Hematopoietic multipotent progenitor cell treated with erythropoietin and hydrocortisone succinate and interleukin-3 and kit ligand, for 15 days (in vitro differentiated cells): ENCODE measurements at regions not wholly inside any gene's neighbourhood (a gene's known extent, or its start where the extent isn't known, plus 50 kb on each side); places are given as distances from the start of the nearest gene placed in this dataset.

Experiments used
- DNase-seq: peaks from one replicate; pipeline ENCODE4 v3.0.0-alpha.2; 2015; ENCODE audit warnings: low spot score

GRCh38 chr4:101593666-101594065 lies 196.9 kb upstream of the BANK1 start:
- no peak for DNase-seq

- DNase-seq = no peak
These were observed 206.2 kb upstream of the BANK1 start for GRCh38 chr4:101584306-101584705.

- no peak for DNase-seq
These were observed 215.8 kb upstream of the PPP3CA start for GRCh38 chr4:101563126-101563525.

- DNase-seq = no peak
These were observed 209.5 kb upstream of the PPP3CA start for GRCh38 chr4:101556842-101557241.

- DNase-seq = no peak
These were observed 208.1 kb upstream of the PPP3CA start for GRCh38 chr4:101555341-101555880.

DNA sequence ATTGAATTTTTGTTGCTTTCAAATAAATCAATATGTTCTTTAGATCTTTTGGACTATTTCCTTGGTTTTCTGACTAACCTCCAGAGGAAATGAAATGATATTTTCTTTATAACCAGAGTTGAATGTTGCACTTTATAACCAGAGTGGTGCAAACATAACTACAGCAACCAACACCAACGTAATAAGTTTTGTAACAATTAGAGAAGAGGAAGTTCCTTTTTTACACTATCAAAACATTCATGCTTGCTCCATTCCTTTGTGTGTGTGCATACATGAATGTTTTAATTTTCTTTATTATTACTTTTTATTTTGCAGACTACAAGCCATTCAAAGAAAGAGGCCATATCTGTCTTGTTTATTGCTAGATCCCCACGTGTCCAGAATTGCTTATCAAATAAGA lies 193.0 kb upstream of the PPP3CA start:
- DNase-seq = no peak

DNA sequence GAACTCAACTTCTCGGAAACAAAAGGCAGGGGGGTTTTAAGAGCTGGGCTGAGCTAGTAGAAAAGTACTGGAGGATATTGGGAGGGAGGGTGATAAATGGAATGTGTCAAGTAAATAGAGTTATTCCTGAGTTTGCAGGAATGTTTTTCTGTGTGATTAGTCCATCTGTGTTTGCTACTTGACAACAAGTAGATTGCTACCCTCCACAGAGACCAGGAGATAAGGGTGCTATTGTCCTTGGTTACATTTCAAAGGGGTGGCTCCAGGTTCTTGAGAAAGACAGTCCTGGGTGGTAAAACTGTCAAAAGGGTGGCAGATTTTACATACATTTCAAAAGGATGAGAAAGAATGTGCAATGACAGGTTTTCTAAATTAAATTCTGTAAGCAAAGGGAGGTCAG lies 181.2 kb upstream of the PPP3CA start:
- no peak for DNase-seq

DNA sequence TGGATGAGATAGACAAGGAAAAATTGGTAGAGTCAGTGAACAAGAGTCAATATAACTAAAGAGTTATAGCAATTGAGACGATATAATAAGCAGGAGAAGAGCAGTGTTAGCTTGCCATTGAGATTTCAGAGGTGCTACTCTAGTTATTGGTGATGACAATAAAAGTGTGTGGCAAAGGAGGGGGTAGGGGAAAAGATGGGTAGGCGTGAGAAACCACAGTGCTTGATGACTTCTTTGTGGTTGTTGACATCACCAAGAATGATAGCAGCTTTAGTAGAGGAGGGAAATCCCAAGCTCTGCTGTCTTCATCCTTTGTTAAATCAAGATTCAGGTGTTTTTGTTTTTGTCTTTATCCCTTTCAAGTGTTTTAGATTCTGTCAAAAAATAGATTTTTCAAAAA lies 179.9 kb upstream of the PPP3CA start:
- no peak for DNase-seq

DNA sequence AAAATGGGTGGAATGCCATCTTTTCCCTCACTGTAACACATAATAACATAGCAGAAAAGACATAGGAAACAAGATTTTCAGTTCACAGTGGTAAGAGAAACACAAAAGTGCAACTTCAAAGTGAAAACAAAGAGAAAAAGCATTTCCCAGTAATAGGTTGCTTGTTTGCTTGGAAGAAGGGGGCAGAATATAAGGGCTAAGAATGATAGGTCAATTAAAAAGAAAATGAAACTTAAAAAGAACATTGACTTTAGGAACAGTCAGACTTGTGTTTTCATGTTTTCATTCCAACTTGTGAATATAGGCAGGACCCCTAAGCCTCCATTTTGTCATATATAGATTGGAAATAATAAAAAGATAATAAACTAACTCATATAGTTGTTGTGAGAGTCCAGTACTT lies 168.2 kb upstream of the PPP3CA start:
- DNase-seq = no peak

- no peak for DNase-seq
These were observed 167.8 kb upstream of the PPP3CA start for GRCh38 chr4:101515099-101515498.

GRCh38 chr4:101512416-101512815 lies 165.1 kb upstream of the PPP3CA start:
- DNase-seq = no peak

- no peak for DNase-seq
These were observed 154.1 kb upstream of the PPP3CA start for GRCh38 chr4:101501421-101501820.

DNA sequence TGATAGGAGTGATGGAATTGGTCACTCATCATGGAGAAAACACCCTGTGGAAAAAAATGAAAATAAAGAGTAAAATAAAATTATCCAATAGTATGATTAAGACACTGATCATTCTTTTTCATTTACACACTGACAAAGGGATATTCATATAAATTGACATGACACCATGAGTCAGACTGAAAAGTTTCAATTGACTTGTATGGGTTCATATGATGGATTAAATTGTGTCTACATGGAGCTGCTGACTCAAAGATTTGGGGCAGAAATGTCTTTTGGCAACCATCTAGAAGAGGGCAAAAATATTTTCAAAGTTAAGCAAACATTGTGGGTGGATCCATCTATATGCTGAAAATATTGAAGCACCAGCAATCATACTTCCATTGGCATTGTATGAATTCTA lies 153.4 kb upstream of the PPP3CA start:
- DNase-seq = no peak

DNA sequence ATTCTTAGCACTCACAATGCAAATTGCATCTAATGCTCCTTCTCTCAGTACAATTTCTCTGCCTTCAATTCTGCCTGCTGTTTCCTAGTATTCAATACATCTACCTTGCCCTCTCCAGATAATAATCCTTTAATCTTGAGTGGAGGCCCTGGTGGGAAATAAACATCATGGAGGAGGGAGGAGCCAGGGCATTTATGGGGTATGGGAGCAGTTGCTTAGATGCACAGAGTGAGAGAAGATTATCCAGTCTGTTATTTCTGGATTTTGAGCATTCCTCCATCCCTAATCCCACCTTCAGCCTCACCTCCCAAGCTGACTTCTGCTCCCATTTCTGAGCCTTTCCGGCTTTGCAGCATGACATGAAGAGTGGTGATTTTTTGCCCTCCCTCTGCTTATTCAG lies 127.9 kb upstream of the PPP3CA start:
- DNase-seq = no peak

DNA sequence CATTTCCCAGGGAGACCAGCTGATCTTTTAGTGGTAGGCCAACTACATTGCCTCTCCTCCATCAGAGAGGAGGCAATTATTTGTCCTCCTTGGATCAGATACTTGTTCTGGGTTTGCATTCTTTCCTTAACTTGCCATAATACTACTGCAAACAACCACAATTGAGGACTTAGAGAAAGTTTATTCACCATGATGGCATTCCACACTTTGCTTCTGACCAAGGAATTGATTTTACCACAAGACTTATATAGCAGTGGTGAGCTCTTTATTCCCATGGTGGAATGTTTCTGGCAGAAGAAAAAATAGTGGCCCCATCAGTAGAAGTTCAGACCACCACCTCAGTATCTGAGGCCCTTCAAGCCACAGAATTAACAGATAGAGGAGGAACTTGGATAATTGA lies 123.9 kb upstream of the PPP3CA start:
- no peak for DNase-seq

GRCh38 chr4:101464596-101464995 lies 117.3 kb upstream of the PPP3CA start:
- DNase-seq = no peak

- DNase-seq = no peak
These were observed 111.6 kb upstream of the PPP3CA start for GRCh38 chr4:101458914-101459313.

DNA sequence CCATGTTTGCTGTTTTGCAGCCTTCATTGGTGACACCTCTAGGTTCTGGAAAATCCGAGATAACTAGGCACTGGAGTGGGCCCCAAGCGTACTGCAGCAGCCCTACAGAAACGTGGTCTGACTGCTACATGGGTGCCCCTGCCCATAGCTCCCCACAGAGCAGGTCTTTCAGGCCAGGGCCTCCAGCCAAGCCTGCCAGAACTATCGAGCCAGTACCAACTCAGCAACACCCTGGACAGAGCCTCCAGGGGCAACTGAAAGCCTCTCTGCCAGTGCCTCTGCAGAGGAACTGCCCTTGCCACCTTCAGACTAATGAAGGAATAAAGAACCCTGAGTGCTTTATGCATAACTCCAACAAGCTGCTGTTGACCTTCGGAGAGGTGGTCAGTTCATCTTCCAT lies 111.1 kb upstream of the PPP3CA start:
- no peak for DNase-seq

DNA sequence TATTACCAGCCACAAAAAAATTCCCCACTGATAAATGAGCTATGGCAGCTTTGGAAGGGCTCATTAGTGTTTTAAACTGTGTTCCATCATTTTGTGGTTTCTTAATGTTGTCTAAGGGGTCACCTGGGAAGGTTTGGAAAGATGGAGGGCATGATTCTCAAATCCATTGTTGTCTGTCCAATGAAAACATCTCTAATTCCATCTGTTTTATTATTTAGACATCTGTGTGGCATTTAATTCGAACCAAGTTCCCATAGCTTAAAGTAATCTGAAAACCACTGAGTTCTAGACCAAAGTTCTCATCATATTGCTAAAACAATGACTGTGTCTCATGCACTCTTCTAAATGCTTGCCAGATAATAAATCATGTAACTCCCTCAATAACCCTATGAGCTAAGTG lies 103.8 kb upstream of the PPP3CA start:
- no peak for DNase-seq

- DNase-seq = no peak
These were observed 94.1 kb upstream of the PPP3CA start for GRCh38 chr4:101441446-101441845.

- DNase-seq = no peak
These were observed 92.6 kb upstream of the PPP3CA start for GRCh38 chr4:101439926-101440325.

DNA sequence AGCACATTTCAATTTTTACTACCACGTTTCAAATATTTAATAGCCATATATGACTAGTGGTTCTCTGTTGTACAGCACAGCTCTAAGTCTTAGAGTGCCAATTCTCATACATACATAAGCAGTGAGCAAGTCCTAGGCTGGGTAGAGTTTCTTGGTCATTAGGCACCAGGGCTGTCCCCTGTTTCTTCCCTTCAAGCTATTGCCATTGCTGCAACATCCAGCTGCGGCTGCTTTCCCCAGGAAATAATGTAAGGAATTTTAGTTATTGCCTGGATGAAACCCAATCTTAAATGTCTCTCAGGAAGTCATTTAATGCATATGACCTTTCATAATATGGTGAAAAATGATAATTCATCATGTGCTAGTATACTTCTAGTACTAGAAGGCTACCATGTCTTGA lies 74.1 kb upstream of the PPP3CA start:
- no peak for DNase-seq

DNA sequence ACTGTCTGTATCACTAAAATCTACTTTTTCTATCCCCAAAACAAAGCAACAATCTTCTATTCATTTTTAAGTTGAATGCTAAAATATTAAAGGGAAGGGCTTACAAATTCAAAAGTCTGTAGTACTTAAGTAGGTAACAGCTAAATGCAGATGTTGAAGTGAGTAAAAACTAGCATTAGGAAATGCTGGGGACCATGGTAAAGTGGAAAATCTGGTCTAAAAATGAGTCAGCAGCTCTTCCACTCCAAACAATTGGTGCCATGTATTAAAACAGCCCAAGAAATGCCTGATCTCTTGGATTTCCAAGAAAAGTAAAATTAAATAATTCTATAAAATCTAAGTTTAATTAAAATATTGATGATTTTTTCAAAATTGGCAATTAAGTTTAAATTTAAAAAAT lies 73.3 kb upstream of the PPP3CA start:
- DNase-seq = no peak

DNA sequence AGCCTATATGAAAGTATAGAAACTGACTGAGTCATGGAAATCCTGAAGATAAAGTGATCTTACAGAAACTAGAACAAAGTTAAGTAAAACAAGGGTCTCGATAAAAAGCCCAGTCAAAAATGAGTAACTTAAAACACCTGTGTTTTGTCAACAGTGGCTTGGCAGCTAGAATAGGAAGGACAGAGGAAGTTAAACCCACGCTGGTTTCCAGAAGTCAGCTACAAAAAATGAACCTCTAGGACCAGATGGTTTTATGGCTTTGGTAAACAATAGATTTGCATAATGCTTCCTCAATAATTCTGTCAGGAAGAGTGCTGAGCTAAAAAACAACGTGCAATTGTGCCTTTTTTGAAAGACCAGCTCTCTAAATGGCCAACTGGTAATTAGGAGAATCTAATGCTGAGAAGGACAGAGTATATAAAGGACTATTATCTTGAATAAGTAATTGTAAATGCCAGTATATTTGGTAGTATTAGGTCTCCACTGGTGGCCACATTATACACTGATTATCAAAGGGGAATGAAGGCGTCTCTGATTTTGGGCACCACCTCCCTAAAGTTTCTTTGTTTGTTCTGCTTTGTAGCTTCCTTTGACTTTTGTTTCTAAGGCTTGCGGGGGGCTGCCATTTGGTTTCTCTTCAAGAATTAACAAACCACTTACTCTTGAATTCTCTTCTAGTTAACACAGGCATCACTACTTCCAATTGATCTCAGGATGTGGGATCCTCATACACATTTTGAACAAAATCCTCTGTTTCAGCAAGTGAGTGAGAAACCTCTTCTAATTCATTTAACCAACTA lies 72.2 kb upstream of the PPP3CA start:
- DNase-seq = no peak
